MM.1S (cell line): ENCODE measurements at regions not wholly inside any gene's neighbourhood (a gene's known extent, or its start where the extent isn't known, plus 50 kb on each side); places are given as distances from the start of the nearest gene placed in this dataset.

Experiments used
- DNase-seq: peaks from one replicate; pipeline ENCODE4 v3.0.0-alpha.2; 2015
- H2AFZ ChIP-seq: fragments of 300-600 bp; sonication (generic); 2 replicates; pipeline ENCODE4 v1.6.0; 2016; ENCODE audit warnings: antibody characterized with exemption, low read length
- H3F3A ChIP-seq: fragments of 300-600 bp; sonication (generic); 2 replicates; pipeline ENCODE4 v1.6.1; 2016; ENCODE audit warnings: mild to moderate bottlenecking, antibody characterized with exemption, low read length, moderate library complexity, mixed read lengths; ENCODE audit not compliant: insufficient read depth
- H3K27ac ChIP-seq: fragments of 300-600 bp; sonication (generic); 2 replicates; pipeline ENCODE4 v1.5.1; 2016; ENCODE audit warnings: mild to moderate bottlenecking, low read length
- H3K27me3 ChIP-seq: fragments of 300-600 bp; sonication (generic); replicated peaks from 2 replicates; pipeline ENCODE4 v1.6.0; 2016; ENCODE audit warnings: low read length; ENCODE audit not compliant: insufficient read depth
- H3K36me3 ChIP-seq: fragments of 300-600 bp; sonication (generic); replicated peaks from 2 replicates; pipeline ENCODE4 v1.6.1; 2016; ENCODE audit warnings: mild to moderate bottlenecking, low read length, mixed read lengths; ENCODE audit not compliant: insufficient read depth
- H3K4me1 ChIP-seq: fragments of 300-600 bp; sonication (generic); 2 replicates; pipeline ENCODE4 v1.6.1; 2016; ENCODE audit warnings: low read length, mixed read lengths
- H3K4me2 ChIP-seq: fragments of 300-600 bp; sonication (generic); 2 replicates; pipeline ENCODE4 v1.6.0; 2016; ENCODE audit warnings: low read depth, low read length
- H3K4me3 ChIP-seq: fragments of 300-600 bp; sonication (generic); 2 replicates; pipeline ENCODE4 v1.5.1; 2016; ENCODE audit warnings: low read length, mixed read lengths
- H3K79me2 ChIP-seq: fragments of 300-600 bp; sonication (generic); 2 replicates; pipeline ENCODE4 v1.6.1; 2016; ENCODE audit warnings: mixed run types, low read length, mixed read lengths
- H3K9ac ChIP-seq: fragments of 300-600 bp; sonication (generic); 2 replicates; pipeline ENCODE4 v1.6.1; 2016; ENCODE audit warnings: low read length, mixed read lengths
- H3K9me2 ChIP-seq: fragments of 300-600 bp; sonication (generic); replicated peaks from 2 replicates; pipeline ENCODE4 v1.6.1; 2016; ENCODE audit warnings: mild to moderate bottlenecking, low read length, mixed read lengths; ENCODE audit not compliant: insufficient read depth
- H3K9me3 ChIP-seq: fragments of 300-600 bp; sonication (generic); replicated peaks from 2 replicates; pipeline ENCODE4 v1.6.1; 2016; ENCODE audit warnings: mild to moderate bottlenecking, low read length, mixed read lengths; ENCODE audit not compliant: insufficient read depth
- H4K20me1 ChIP-seq: fragments of 300-600 bp; sonication (generic); 2 replicates; pipeline ENCODE4 v1.6.1; 2016; ENCODE audit warnings: mild to moderate bottlenecking, low read length, moderate library complexity, mixed read lengths; ENCODE audit not compliant: insufficient read depth
- CTCF ChIP-seq: fragments of 300-600 bp; sonication (generic); IDR thresholded peaks from 2 replicates; pipeline ENCODE4 v1.5.1; 2016; ENCODE audit warnings: antibody characterized with exemption, low read length, mixed read lengths
- EZH2 ChIP-seq: fragments of 300-600 bp; sonication (generic); optimal IDR thresholded peaks from 2 replicates; pipeline ENCODE3; 2017; ENCODE audit warnings: low read depth, mild to moderate bottlenecking, antibody characterized with exemption, low read length, mixed read lengths
- EZH2phosphoT487 ChIP-seq: fragments of 300-600 bp; sonication (generic); IDR thresholded peaks from 2 replicates; pipeline ENCODE4 v1.6.1; 2018; ENCODE audit warnings: antibody characterized with exemption, low read length

- H3K27ac ChIP-seq, result no peak overlapping the region
- no peaks in the 10 kb centered on the region for H3K9me2 ChIP-seq
Observed at GRCh38 chr2:183807870-183808269, 683.6 kb downstream of the NUP35 start.

GRCh38 chr2:183809404-183809803 is 685.2 kb downstream of the NUP35 start:
- no peaks in the 10 kb centered on the region for H4K20me1 ChIP-seq
- no peak overlapping the region for H3K4me3 ChIP-seq
- H3K27me3 ChIP-seq, result no peaks in the 10 kb centered on the region
- no peaks in the 10 kb centered on the region for H3K79me2 ChIP-seq
- no peaks in the 10 kb centered on the region for H3K4me1 ChIP-seq
- H3K4me2 ChIP-seq, result no peak overlapping the region
- no peaks in the 10 kb centered on the region for H3K36me3 ChIP-seq
- no peaks in the 10 kb centered on the region for H3K9me2 ChIP-seq
- DNase-seq, result no peak
- no peak overlapping the region for H3K9ac ChIP-seq
- no peaks in the 10 kb centered on the region for H3F3A ChIP-seq
- no peak overlapping the region for H2AFZ ChIP-seq
- H3K27ac ChIP-seq, result no peak overlapping the region
- TF ChIP-seq EZH2phosphoT487 (no peak), CTCF (no peak), EZH2 (no peak)
- H3K9me3 ChIP-seq, result no peaks in the 10 kb centered on the region

More at GRCh38 chr2:183807870-183808269, 683.6 kb downstream of the NUP35 start:
- H3K27me3 ChIP-seq, result no peaks in the 10 kb centered on the region
- H2AFZ ChIP-seq, result no peak overlapping the region
- DNase-seq, result no peak
- H3K4me2 ChIP-seq, result no peak overlapping the region
- H3K4me1 ChIP-seq, result no peaks in the 10 kb centered on the region
- TF ChIP-seq EZH2 (no peak), CTCF (no peak), EZH2phosphoT487 (no peak)
- no peak overlapping the region for H3K9ac ChIP-seq
- H4K20me1 ChIP-seq, result no peaks in the 10 kb centered on the region
- no peaks in the 10 kb centered on the region for H3F3A ChIP-seq
- H3K9me3 ChIP-seq, result no peaks in the 10 kb centered on the region
- no peaks in the 10 kb centered on the region for H3K79me2 ChIP-seq
- no peak overlapping the region for H3K4me3 ChIP-seq
- no peaks in the 10 kb centered on the region for H3K36me3 ChIP-seq

GRCh38 chr2:183811281-183811680 is 687.0 kb downstream of the NUP35 start:
- Histone ChIP-seq H3K36me3 (no peaks in the 10 kb centered on the region), H2AFZ (no peak overlapping the region), H3K4me3 (no peak overlapping the region), H3F3A (no peaks in the 10 kb centered on the region), H3K27ac (no peak overlapping the region), H3K4me1 (no peaks in the 10 kb centered on the region), H3K27me3 (no peaks in the 10 kb centered on the region), H3K9ac (no peak overlapping the region), H3K79me2 (no peaks in the 10 kb centered on the region), H4K20me1 (no peaks in the 10 kb centered on the region), H3K9me2 (no peaks in the 10 kb centered on the region), H3K9me3 (no peaks in the 10 kb centered on the region), H3K4me2 (no peak overlapping the region)
- TF ChIP-seq CTCF, result no peak
- no peak for TF ChIP-seq EZH2phosphoT487
- TF ChIP-seq EZH2, result no peak
- no peak for DNase-seq
